ENCODE measurements at regions not wholly inside any gene's neighbourhood (a gene's known extent, or its start where the extent isn't known, plus 50 kb on each side); places are given as distances from the start of the nearest gene placed in this dataset.

GRCh38 chr5:124627815-124628595 is 118.4 kb downstream of the ZNF608 start:
- TF ChIP-seq, protein P1, sequence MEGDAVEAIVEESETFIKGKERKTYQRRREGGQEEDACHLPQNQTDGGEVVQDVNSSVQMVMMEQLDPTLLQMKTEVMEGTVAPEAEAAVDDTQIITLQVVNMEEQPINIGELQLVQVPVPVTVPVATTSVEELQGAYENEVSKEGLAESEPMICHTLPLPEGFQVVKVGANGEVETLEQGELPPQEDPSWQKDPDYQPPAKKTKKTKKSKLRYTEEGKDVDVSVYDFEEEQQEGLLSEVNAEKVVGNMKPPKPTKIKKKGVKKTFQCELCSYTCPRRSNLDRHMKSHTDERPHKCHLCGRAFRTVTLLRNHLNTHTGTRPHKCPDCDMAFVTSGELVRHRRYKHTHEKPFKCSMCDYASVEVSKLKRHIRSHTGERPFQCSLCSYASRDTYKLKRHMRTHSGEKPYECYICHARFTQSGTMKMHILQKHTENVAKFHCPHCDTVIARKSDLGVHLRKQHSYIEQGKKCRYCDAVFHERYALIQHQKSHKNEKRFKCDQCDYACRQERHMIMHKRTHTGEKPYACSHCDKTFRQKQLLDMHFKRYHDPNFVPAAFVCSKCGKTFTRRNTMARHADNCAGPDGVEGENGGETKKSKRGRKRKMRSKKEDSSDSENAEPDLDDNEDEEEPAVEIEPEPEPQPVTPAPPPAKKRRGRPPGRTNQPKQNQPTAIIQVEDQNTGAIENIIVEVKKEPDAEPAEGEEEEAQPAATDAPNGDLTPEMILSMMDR (IDR thresholded peaks at IDR 0.05): no peak
- no peak for TF ChIP-seq ZFX (IDR thresholded peaks at IDR 0.05; ENCODE audit: borderline replicate concordance)

All from 22Rv1 (cell line).